ENCODE measurements at regions not wholly inside any gene's neighbourhood (a gene's known extent, or its start where the extent isn't known, plus 50 kb on each side); places are given as distances from the start of the nearest gene placed in this dataset.

DNA sequence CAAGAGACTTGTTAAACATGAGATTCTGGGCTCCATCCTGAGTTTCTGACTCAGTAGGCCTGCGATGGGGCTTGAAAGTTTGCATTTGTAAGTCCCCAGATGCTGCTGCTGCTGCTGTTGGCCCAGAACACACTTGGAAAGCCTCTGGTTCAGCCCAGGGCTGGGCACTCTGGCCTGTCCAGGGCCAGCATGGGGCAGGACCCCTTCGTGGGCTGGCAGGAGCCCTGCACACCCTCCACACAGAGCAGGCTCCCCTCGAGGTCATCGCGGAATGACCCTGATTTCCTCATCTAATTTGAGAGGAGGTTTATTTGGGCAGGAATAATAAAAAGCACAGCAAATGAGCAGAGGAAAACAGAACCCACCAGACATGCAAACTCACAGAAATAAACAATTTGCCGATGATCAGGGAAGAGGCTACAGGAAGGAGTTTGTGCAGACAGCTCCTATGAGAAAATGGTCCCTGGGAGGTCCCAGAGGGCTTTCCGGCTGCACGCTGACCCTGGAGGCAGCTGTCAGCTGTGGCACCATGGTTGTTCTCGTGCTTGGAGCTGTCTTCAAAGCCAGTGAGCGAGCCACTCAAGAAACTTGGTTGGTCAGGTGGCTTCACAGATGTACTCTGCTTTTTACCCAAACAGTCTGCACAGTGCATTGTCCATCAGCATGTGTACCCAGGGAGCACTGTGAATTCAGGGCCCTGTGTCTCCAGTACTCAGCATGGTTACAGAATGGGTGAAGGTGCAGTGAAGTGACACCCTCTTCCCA, 119.3 kb downstream of the GLI2 start:
- Histone ChIP-seq H3K4me1 (ENCODE audit: control insufficient read depth in 2 of 2, insufficient read depth in 2 of 2, low read length in 2 of 2) (no peaks in the 10 kb centered on the region), H3K36me3 (replicated peaks in 1 of 2; ENCODE audit: control extremely low read depth in 1 of 2, control insufficient read depth in 1 of 2, extremely low read depth in 1 of 2, insufficient read depth in 2 of 2, low read length in 1 of 2) (no peaks in the 10 kb centered on the region), H3K27me3 (replicated peaks in 1 of 4; ENCODE audit: control extremely low read depth in 1 of 4, control insufficient read depth in 3 of 4, insufficient read depth in 4 of 4, low read length in 3 of 4) (no peaks in the 10 kb centered on the region), H3K9me3 (ENCODE audit: control extremely low read depth in 1 of 3, control insufficient read depth in 2 of 3, insufficient read depth in 1 of 3, low read length in 2 of 3) (peaks cover 0 to 12% (median 3%) of the 10 kb centered on the region in 3 donors), H3K27ac (ENCODE audit: low read length in 2 of 2) (no peak overlapping the region), H3K4me3 (ENCODE audit: control extremely low read depth in 1 of 5, extremely low read depth in 1 of 5, insufficient read depth in 1 of 5, low read depth in 2 of 5, low read length in 4 of 5) (no peak overlapping the region), H3K4me2 (replicated peaks; ENCODE audit: low read depth, low read length, poor library complexity, severe bottlenecking) (no peak overlapping the region), H3K79me2 (ENCODE audit: control insufficient read depth, insufficient read depth, low read length) (no peaks in the 10 kb centered on the region), H2AFZ (ENCODE audit: insufficient read depth, low read depth, low read length, poor library complexity, severe bottlenecking) (no peak overlapping the region), H3K9ac (ENCODE audit: low read length) (no peak overlapping the region), H4K20me1 (ENCODE audit: control insufficient read depth, insufficient read depth, low read length, poor library complexity, severe bottlenecking) (no peaks in the 10 kb centered on the region)
- TF ChIP-seq CTCF (IDR thresholded peaks at IDR 0.05) (no peak), EZH2 (IDR thresholded peaks at IDR 0.05; ENCODE audit: borderline replicate concordance, insufficient read depth, low read depth, low read length, poor library complexity, severe bottlenecking) (no peak)
- POLR2A ChIA-PET: no interaction called here
- H3K4me3 Mint-ChIP-seq: no peak overlapping the region
- H3K4me1 Mint-ChIP-seq: no peaks in the 10 kb centered on the region
- H3K27ac Mint-ChIP-seq: no peak overlapping the region
- CTCF ChIA-PET: no interaction called here
- H3K27me3 Mint-ChIP-seq: no peaks in the 10 kb centered on the region
- DNase-seq (no peak), ATAC-seq (ENCODE audit: low read depth) (no peak)
- no peaks in the 10 kb centered on the region for H3K9me3 Mint-ChIP-seq (ENCODE audit: insufficient read depth)
- intact Hi-C loops (cut with micrococcal nuclease): no loop called here
- whole genome bisulfite sequencing (ENCODE audit: insufficient coverage): 90% methylated on average over 6 of the region's 10 CpGs

DNA sequence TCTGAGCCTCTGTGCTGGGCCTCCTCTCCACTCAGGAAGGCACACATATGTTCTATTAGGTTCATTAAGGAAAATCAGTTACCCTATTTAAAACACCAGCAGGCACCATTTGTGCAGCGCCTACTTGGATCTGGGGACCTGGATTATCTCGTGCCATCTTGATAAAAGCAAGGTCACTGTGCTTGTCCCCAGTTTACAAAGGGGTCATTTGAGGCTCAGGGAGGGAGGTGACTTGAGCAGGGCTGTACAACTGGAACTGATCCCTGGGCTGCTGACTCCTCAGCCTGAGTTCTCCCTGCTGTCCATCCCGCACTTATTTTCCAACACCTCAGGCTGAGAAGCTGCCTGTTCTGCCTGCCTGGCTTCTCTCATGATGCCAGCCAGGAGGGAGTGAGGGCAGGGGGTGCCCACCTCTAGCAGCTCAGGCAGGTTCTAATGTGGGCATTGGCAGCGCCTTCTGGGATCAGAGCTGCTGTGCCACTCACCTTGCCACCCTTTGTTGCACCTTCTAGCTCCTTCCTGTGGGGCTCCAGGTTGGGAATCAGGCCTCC, 120.3 kb downstream of the GLI2 start:
- no peak overlapping the region for H3K27ac ChIP-seq (ENCODE audit: low read length in 2 of 2)
- H3K4me3 ChIP-seq (ENCODE audit: control extremely low read depth in 1 of 5, extremely low read depth in 1 of 5, insufficient read depth in 1 of 5, low read depth in 2 of 5, low read length in 4 of 5): no peak overlapping the region
- 87% methylated on average over 3 of the region's 4 CpGs for WGBS (ENCODE audit: insufficient coverage)
- TF ChIP-seq EZH2 (IDR thresholded peaks at IDR 0.05; ENCODE audit: borderline replicate concordance, insufficient read depth, low read depth, low read length, poor library complexity, severe bottlenecking): no peak
- no peak for TF ChIP-seq CTCF (IDR thresholded peaks at IDR 0.05)
- H3K4me2 ChIP-seq (replicated peaks; ENCODE audit: low read depth, low read length, poor library complexity, severe bottlenecking): no peak overlapping the region
- Mint-ChIP-seq H3K27ac (no peak overlapping the region), H3K9me3 (ENCODE audit: insufficient read depth) (no peaks in the 10 kb centered on the region), H3K4me1 (no peaks in the 10 kb centered on the region), H3K4me3 (no peak overlapping the region), H3K27me3 (no peaks in the 10 kb centered on the region)
- CTCF ChIA-PET: no interaction called here
- no peaks in the 10 kb centered on the region for H3K36me3 ChIP-seq (replicated peaks in 1 of 2; ENCODE audit: control extremely low read depth in 1 of 2, control insufficient read depth in 1 of 2, extremely low read depth in 1 of 2, insufficient read depth in 2 of 2, low read length in 1 of 2)
- no peaks in the 10 kb centered on the region for H3K4me1 ChIP-seq (ENCODE audit: control insufficient read depth in 2 of 2, insufficient read depth in 2 of 2, low read length in 2 of 2)
- DNase-seq: no peak
- H3K79me2 ChIP-seq (ENCODE audit: control insufficient read depth, insufficient read depth, low read length): no peaks in the 10 kb centered on the region
- POLR2A ChIA-PET: no interaction called here
- ATAC-seq (ENCODE audit: low read depth): no peak
- peaks cover 0 to 9% (median 0%) of the 10 kb centered on the region in 3 donors for H3K9me3 ChIP-seq (ENCODE audit: control extremely low read depth in 1 of 3, control insufficient read depth in 2 of 3, insufficient read depth in 1 of 3, low read length in 2 of 3)
- H2AFZ ChIP-seq (ENCODE audit: insufficient read depth, low read depth, low read length, poor library complexity, severe bottlenecking): no peak overlapping the region
- intact Hi-C loops (cut with micrococcal nuclease): no loop called here
- H3K9ac ChIP-seq (ENCODE audit: low read length): no peak overlapping the region
- no peaks in the 10 kb centered on the region for H3K27me3 ChIP-seq (replicated peaks in 1 of 4; ENCODE audit: control extremely low read depth in 1 of 4, control insufficient read depth in 3 of 4, insufficient read depth in 4 of 4, low read length in 3 of 4)
- H4K20me1 ChIP-seq (ENCODE audit: control insufficient read depth, insufficient read depth, low read length, poor library complexity, severe bottlenecking): no peaks in the 10 kb centered on the region

Data from B cell (primary cell).